ENCODE measurements at regions not wholly inside any gene's neighbourhood (a gene's known extent, or its start where the extent isn't known, plus 50 kb on each side); places are given as distances from the start of the nearest gene placed in this dataset.

DNA sequence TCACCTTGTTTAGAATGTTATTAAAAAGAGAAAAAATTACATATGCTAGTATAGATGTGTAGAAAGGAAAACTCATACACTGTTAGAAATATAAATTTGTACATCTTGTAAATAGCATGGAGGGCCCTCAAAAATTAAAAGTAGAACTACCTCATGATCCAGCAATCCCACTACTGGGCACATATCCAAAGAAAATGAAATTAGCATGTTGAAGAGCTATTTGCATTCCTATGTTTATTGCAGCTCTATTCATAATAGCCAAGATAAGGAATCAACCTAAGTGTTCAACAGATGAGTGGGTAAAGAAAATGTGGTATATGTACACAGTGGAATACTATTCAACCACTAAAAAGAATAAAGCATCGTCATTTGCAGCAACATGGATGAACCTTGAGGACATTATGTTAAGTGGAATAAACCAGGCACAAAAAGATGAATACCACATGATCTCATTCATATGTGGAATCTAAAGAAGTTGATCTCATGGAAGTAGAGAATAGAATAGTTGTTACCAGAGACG, 251.5 kb upstream of the THUMPD2 start:
- H3K4me1 Mint-ChIP-seq = no peaks in the 10 kb centered on the region
- DNase-seq (ENCODE audit: low spot score) = no peak

More for the DNA sequence above, 251.5 kb upstream of the THUMPD2 start:
- Histone ChIP-seq H4K20me1 (replicated peaks; ENCODE audit: insufficient read depth) (no peaks in the 10 kb centered on the region), H3F3A (replicated peaks; ENCODE audit: low read depth) (no peaks in the 10 kb centered on the region), H3K4me1 (ENCODE audit: insufficient read depth) (no peaks in the 10 kb centered on the region), H3K79me2 (replicated peaks; ENCODE audit: insufficient read depth) (no peaks in the 10 kb centered on the region), H2AFZ (no peak overlapping the region), H3K4me3 (no peak overlapping the region), H3K27me3 (ENCODE audit: insufficient read depth) (no peaks in the 10 kb centered on the region), H3K4me2 (no peak overlapping the region), H3K27ac (ENCODE audit: low read depth) (no peak overlapping the region), H3K9me2 (ENCODE audit: insufficient read depth) (no peaks in the 10 kb centered on the region; the same call in 1 of the 2 replicates), H3K36me3 (ENCODE audit: insufficient read depth) (no peaks in the 10 kb centered on the region)
- peaks cover 2% of the 10 kb centered on the region; the same call in 1 of the 3 replicates for H3K36me3 Mint-ChIP-seq (ENCODE audit: low read depth)
- no peak for ATAC-seq
- no peak overlapping the region for H3K27ac Mint-ChIP-seq
- TF ChIP-seq, protein P1, sequence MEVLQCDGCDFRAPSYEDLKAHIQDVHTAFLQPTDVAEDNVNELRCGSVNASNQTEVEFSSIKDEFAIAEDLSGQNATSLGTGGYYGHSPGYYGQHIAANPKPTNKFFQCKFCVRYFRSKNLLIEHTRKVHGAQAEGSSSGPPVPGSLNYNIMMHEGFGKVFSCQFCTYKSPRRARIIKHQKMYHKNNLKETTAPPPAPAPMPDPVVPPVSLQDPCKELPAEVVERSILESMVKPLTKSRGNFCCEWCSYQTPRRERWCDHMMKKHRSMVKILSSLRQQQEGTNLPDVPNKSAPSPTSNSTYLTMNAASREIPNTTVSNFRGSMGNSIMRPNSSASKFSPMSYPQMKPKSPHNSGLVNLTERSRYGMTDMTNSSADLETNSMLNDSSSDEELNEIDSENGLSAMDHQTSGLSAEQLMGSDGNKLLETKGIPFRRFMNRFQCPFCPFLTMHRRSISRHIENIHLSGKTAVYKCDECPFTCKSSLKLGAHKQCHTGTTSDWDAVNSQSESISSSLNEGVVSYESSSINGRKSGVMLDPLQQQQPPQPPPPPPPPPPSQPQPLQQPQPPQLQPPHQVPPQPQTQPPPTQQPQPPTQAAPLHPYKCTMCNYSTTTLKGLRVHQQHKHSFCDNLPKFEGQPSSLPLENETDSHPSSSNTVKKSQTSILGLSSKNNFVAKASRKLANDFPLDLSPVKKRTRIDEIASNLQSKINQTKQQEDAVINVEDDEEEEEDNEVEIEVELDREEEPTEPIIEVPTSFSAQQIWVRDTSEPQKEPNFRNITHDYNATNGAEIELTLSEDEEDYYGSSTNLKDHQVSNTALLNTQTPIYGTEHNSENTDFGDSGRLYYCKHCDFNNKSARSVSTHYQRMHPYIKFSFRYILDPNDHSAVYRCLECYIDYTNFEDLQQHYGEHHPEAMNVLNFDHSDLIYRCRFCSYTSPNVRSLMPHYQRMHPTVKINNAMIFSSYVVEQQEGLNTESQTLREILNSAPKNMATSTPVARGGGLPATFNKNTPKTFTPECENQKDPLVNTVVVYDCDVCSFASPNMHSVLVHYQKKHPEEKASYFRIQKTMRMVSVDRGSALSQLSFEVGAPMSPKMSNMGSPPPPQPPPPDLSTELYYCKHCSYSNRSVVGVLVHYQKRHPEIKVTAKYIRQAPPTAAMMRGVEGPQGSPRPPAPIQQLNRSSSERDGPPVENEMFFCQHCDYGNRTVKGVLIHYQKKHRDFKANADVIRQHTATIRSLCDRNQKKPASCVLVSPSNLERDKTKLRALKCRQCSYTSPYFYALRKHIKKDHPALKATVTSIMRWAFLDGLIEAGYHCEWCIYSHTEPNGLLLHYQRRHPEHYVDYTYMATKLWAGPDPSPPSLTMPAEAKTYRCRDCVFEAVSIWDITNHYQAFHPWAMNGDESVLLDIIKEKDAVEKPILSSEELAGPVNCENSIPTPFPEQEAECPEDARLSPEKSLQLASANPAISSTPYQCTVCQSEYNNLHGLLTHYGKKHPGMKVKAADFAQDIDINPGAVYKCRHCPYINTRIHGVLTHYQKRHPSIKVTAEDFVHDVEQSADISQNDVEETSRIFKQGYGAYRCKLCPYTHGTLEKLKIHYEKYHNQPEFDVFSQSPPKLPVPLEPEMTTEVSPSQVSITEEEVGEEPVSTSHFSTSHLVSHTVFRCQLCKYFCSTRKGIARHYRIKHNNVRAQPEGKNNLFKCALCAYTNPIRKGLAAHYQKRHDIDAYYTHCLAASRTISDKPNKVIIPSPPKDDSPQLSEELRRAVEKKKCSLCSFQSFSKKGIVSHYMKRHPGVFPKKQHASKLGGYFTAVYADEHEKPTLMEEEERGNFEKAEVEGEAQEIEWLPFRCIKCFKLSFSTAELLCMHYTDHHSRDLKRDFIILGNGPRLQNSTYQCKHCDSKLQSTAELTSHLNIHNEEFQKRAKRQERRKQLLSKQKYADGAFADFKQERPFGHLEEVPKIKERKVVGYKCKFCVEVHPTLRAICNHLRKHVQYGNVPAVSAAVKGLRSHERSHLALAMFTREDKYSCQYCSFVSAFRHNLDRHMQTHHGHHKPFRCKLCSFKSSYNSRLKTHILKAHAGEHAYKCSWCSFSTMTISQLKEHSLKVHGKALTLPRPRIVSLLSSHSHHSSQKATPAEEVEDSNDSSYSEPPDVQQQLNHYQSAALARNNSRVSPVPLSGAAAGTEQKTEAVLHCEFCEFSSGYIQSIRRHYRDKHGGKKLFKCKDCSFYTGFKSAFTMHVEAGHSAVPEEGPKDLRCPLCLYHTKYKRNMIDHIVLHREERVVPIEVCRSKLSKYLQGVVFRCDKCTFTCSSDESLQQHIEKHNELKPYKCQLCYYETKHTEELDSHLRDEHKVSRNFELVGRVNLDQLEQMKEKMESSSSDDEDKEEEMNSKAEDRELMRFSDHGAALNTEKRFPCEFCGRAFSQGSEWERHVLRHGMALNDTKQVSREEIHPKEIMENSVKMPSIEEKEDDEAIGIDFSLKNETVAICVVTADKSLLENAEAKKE (CRISPR knock-in tag; IDR thresholded peaks at IDR 0.05) = no peak
- TF ChIP-seq, protein P2, sequence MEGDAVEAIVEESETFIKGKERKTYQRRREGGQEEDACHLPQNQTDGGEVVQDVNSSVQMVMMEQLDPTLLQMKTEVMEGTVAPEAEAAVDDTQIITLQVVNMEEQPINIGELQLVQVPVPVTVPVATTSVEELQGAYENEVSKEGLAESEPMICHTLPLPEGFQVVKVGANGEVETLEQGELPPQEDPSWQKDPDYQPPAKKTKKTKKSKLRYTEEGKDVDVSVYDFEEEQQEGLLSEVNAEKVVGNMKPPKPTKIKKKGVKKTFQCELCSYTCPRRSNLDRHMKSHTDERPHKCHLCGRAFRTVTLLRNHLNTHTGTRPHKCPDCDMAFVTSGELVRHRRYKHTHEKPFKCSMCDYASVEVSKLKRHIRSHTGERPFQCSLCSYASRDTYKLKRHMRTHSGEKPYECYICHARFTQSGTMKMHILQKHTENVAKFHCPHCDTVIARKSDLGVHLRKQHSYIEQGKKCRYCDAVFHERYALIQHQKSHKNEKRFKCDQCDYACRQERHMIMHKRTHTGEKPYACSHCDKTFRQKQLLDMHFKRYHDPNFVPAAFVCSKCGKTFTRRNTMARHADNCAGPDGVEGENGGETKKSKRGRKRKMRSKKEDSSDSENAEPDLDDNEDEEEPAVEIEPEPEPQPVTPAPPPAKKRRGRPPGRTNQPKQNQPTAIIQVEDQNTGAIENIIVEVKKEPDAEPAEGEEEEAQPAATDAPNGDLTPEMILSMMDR (conservative IDR thresholded peaks at IDR 0.05; ENCODE audit: low read depth in 2 of 2) = no peak
- TF ChIP-seq, protein P3, sequence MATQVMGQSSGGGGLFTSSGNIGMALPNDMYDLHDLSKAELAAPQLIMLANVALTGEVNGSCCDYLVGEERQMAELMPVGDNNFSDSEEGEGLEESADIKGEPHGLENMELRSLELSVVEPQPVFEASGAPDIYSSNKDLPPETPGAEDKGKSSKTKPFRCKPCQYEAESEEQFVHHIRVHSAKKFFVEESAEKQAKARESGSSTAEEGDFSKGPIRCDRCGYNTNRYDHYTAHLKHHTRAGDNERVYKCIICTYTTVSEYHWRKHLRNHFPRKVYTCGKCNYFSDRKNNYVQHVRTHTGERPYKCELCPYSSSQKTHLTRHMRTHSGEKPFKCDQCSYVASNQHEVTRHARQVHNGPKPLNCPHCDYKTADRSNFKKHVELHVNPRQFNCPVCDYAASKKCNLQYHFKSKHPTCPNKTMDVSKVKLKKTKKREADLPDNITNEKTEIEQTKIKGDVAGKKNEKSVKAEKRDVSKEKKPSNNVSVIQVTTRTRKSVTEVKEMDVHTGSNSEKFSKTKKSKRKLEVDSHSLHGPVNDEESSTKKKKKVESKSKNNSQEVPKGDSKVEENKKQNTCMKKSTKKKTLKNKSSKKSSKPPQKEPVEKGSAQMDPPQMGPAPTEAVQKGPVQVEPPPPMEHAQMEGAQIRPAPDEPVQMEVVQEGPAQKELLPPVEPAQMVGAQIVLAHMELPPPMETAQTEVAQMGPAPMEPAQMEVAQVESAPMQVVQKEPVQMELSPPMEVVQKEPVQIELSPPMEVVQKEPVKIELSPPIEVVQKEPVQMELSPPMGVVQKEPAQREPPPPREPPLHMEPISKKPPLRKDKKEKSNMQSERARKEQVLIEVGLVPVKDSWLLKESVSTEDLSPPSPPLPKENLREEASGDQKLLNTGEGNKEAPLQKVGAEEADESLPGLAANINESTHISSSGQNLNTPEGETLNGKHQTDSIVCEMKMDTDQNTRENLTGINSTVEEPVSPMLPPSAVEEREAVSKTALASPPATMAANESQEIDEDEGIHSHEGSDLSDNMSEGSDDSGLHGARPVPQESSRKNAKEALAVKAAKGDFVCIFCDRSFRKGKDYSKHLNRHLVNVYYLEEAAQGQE (IDR thresholded peaks at IDR 0.05; ENCODE audit: unreplicated experiment) = no peak
- TF ChIP-seq POLR2AphosphoS5 (IDR thresholded peaks at IDR 0.05; ENCODE audit: low read depth) (no peak), EZH2 (IDR thresholded peaks at IDR 0.05; ENCODE audit: low read depth, unreplicated experiment) (no peak), EZH2phosphoT487 (IDR thresholded peaks at IDR 0.05; ENCODE audit: unreplicated experiment) (no peak), JUNB (IDR thresholded peaks at IDR 0.05; ENCODE audit: unreplicated experiment) (no peak), STAT1 (IDR thresholded peaks at IDR 0.05; ENCODE audit: unreplicated experiment) (no peak), ETS1 (IDR thresholded peaks at IDR 0.05) (no peak), ZNF114 (CRISPR knock-in tag; IDR thresholded peaks at IDR 0.05) (no peak), ZNF331 (CRISPR knock-in tag; IDR thresholded peaks at IDR 0.05; ENCODE audit: low read depth) (no peak), CREB1 (CRISPR knock-in tag; IDR thresholded peaks at IDR 0.05; ENCODE audit: low read depth) (no peak)
- H3K9me3 Mint-ChIP-seq = peaks cover 13% of the 10 kb centered on the region
- H3K27me3 Mint-ChIP-seq (ENCODE audit: insufficient read depth, low read depth, poor library complexity) = peaks cover 5% of the 10 kb centered on the region
- no peak overlapping the region for H3K4me3 Mint-ChIP-seq

Data from GM23338 (cell line).